ENCODE measurements at regions not wholly inside any gene's neighbourhood (a gene's known extent, or its start where the extent isn't known, plus 50 kb on each side); places are given as distances from the start of the nearest gene placed in this dataset.

DNA sequence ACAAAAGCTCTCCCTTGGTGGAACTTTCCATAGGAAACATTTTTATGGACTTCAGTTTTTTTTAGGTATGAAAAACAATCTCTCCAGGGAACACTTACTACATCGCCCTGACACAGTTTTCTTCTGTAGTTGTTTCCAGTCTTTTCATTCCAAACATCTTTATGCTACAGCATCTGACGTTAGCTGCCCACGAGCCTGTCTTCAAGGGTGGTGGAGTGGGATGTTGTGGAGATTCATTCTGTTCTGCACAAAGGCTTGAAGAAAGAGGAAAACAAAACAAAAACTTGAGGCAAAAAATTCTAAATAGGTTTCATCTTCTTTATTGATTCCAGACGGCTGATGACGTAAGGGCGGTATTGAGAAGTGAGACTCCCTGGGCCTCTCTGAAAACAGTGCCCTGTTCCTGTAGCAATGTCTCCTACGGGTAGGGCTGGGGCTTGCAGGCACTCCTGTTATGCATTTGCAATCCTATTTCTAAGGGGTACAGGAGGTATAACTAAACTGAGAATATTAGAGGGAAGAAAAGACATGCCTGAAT lies 375.0 kb downstream of the RNF144A start:
- Mint-ChIP-seq H3K4me1 (ENCODE audit: low read depth in 2 of 2) (no peaks in the 10 kb centered on the region), H3K27me3 (peaks cover 10 to 28% of the 10 kb centered on the region in 2 donors), H3K27ac (no peak overlapping the region), H3K36me3 (ENCODE audit: insufficient read depth) (no peaks in the 10 kb centered on the region), H3K9me3 (no peaks in the 10 kb centered on the region), H3K4me3 (no peak overlapping the region)
- no peak for DNase-seq
- no peak for ATAC-seq (replicated peaks)

DNA sequence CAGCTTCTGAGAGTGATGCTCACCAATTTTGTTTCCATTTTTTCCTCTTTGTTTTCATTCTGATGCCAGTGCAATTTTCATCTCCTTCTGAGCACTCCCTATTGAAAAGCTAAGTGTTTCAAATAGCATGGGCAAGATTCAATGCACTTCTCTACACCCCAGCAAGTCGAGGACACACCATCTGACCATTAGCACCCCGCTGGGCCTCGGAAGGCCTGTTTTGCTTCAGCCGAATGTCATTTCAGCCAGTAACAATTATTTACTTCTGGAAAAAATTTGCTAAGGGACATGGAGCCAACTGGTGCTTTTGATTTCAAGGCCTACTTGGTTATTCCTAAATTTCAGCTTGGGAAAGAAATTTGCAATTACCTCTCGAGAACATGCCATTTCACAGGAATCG lies 392.4 kb downstream of the RNF144A start:
- Mint-ChIP-seq H3K9me3 (no peaks in the 10 kb centered on the region), H3K4me3 (no peak overlapping the region), H3K27me3 (peaks cover 0 to 17% of the 10 kb centered on the region in 2 donors), H3K36me3 (ENCODE audit: insufficient read depth) (no peaks in the 10 kb centered on the region), H3K4me1 (ENCODE audit: low read depth in 2 of 2) (no peaks in the 10 kb centered on the region), H3K27ac (no peak overlapping the region)
- ATAC-seq (replicated peaks) (no peak), DNase-seq (no peak)

DNA sequence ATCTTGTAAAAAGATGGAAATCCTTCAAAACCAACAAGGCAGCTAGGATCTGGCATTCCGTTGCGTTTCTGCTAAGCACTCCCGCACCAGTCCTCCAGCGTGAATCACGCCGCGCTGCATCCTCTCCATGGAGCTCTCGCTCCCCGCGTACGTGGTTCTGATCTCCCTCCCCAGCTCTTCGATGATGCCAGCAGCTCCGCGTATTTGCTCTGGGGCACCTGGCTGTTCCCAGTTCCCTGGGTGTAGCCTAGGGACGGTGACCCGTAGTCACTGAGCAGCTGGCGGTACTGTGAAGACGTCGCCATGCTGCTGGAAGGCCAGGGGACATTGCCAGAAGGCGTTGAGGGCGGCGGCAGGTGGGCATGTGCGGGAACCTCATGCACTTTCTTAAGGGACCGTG lies 407.5 kb downstream of the RNF144A start:
- ATAC-seq (replicated peaks) = no peak

DNA sequence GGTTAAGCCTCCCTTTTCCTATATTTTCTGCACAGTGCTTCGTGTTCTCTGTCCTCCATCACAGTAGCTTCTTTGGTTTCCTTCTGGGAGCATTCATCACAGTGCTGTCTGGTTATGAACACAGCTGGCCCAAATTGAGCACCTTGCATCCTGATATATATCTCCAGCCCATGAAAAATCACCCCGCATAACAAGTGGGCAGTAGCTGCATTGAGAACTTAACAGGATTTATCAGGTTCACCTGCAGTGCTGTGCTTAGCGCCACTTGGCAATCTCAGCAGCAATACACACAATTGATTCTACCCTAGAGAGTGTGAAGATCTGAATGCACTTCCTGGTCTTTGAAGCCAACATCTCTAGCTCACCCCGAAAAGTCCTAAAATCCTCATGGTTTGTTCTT lies 408.0 kb downstream of the RNF144A start:
- no peaks in the 10 kb centered on the region for H3K4me1 Mint-ChIP-seq (ENCODE audit: low read depth in 2 of 2)
- H3K4me3 Mint-ChIP-seq = no peak overlapping the region
- no peak for ATAC-seq (replicated peaks)
- peaks cover 28 to 65% of the 10 kb centered on the region in 2 donors for H3K27me3 Mint-ChIP-seq
- H3K9me3 Mint-ChIP-seq = no peaks in the 10 kb centered on the region
- no peak for DNase-seq
- no peak overlapping the region for H3K27ac Mint-ChIP-seq
- no peaks in the 10 kb centered on the region for H3K36me3 Mint-ChIP-seq (ENCODE audit: insufficient read depth)

More for the DNA sequence above, 407.5 kb downstream of the RNF144A start:
- no peak for DNase-seq
- Mint-ChIP-seq H3K27ac (no peak overlapping the region), H3K4me3 (no peak overlapping the region), H3K27me3 (peaks cover 32 to 70% of the 10 kb centered on the region in 2 donors), H3K9me3 (no peaks in the 10 kb centered on the region), H3K4me1 (ENCODE audit: low read depth in 2 of 2) (no peaks in the 10 kb centered on the region), H3K36me3 (ENCODE audit: insufficient read depth) (no peaks in the 10 kb centered on the region)

DNA sequence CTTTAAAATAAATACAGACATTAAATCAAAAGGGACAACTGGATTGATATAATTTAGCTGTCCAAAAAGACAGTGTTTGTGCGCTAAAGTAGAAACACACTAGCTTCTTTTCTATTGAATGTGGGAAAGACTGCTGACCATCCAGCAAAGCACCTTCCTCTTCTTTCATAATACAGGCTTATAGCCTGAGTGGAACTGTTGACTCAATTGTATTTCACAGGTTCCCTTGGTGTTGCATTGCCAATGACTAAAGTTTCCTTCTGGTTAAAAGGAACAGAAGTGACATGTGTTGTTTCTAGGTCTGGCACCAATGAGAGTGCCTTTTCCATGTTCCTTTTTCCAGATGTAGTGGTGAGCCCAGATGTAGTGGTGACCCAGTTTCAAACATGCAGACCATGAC lies 412.3 kb downstream of the RNF144A start:
- H3K27me3 Mint-ChIP-seq = peaks cover 14 to 38% of the 10 kb centered on the region in 2 donors
- ATAC-seq (replicated peaks) = no peak
- H3K9me3 Mint-ChIP-seq = no peaks in the 10 kb centered on the region
- no peaks in the 10 kb centered on the region for H3K36me3 Mint-ChIP-seq (ENCODE audit: insufficient read depth)
- H3K4me3 Mint-ChIP-seq = no peak overlapping the region
- H3K27ac Mint-ChIP-seq = no peak overlapping the region
- no peaks in the 10 kb centered on the region for H3K4me1 Mint-ChIP-seq (ENCODE audit: low read depth in 2 of 2)
- DNase-seq = no peak

DNA sequence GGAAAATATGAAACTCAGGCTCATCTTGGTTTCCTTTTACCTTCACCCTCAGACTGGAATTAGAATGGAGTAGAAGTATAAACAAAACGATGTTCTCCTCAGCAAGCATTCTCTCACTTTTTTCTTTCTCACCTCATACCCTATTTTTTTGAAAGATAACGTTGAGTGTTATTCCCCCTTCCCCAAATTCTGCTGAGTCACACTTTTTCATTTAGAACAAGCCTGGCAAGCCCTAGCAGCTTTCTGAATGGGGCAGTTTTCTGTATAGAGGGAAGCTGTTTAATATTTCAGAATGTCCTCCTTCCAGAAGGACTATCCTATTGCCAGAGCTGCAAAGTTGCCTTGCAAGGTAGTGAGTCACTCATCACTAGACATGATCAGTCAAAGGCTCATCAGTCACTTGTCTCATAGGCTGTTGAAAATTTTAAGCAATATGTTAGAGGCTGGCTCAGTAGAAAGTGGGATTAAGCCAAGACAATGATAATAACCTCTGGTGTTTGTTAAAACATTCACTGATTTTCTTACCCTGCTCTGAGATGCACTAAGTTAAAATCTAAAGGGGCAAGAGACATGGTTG lies 416.1 kb downstream of the RNF144A start:
- Mint-ChIP-seq H3K4me1 (ENCODE audit: low read depth in 2 of 2) (no peaks in the 10 kb centered on the region), H3K27ac (no peak overlapping the region), H3K4me3 (no peak overlapping the region), H3K36me3 (ENCODE audit: insufficient read depth) (no peaks in the 10 kb centered on the region), H3K27me3 (peaks cover 20 to 26% of the 10 kb centered on the region in 2 donors), H3K9me3 (no peaks in the 10 kb centered on the region)
- no peak for ATAC-seq (replicated peaks)
- DNase-seq = no peak

DNA sequence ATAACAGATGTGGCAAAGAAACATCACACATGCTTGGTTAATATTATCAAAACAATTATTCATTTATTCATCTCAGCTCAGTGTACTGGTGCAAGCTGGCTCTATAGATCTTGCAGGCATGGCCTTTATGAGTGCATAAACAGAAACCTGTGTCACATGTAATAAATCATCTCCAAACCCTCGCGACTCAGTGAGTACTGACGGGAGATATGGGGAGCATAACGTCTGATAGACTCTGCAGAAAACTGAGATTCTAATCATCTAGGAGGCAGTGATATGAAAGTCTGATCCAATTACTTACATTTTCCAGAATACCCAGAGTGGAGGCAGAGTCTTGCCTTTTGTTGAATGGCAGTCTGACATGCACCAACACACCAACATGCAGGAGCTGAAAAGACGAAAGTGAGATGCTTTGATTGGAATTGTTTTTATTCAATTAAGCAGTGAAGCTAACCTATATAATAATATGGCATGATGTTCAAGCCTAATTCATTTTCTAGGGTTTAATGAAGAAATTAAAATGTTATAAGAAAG lies 416.8 kb downstream of the RNF144A start:
- no peaks in the 10 kb centered on the region for H3K36me3 Mint-ChIP-seq (ENCODE audit: insufficient read depth)
- DNase-seq (no peak), ATAC-seq (replicated peaks) (no peak)
- no peaks in the 10 kb centered on the region for H3K4me1 Mint-ChIP-seq (ENCODE audit: low read depth in 2 of 2)
- H3K4me3 Mint-ChIP-seq = no peak overlapping the region
- H3K27me3 Mint-ChIP-seq = peaks cover 19 to 26% of the 10 kb centered on the region in 2 donors
- H3K9me3 Mint-ChIP-seq = no peaks in the 10 kb centered on the region
- no peak overlapping the region for H3K27ac Mint-ChIP-seq

DNA sequence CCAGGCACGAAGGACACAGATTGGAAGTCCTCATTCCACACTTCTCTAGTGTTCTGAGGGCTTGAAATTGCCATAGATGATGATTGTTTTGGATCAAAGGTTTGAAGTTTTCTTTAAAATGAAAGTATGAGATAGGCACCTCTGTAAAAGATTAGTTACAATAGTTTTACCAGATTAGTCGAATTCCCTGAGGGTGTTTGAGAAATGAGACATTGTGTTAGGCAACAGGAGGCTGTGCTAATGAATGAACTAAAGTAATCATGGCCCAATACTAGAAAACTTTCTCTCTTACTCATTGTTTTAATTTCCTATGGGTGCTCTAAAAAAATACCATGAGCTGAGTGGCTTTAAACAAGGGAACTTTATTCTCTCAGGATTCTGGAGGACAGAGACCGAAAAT lies 421.7 kb downstream of the RNF144A start:
- Mint-ChIP-seq H3K4me3 (no peak overlapping the region), H3K36me3 (ENCODE audit: insufficient read depth) (no peaks in the 10 kb centered on the region), H3K9me3 (no peaks in the 10 kb centered on the region), H3K27me3 (peaks cover 19 to 23% of the 10 kb centered on the region in 2 donors), H3K27ac (no peak overlapping the region), H3K4me1 (ENCODE audit: low read depth in 2 of 2) (no peaks in the 10 kb centered on the region)
- no peak for ATAC-seq (replicated peaks)
- DNase-seq = no peak

DNA sequence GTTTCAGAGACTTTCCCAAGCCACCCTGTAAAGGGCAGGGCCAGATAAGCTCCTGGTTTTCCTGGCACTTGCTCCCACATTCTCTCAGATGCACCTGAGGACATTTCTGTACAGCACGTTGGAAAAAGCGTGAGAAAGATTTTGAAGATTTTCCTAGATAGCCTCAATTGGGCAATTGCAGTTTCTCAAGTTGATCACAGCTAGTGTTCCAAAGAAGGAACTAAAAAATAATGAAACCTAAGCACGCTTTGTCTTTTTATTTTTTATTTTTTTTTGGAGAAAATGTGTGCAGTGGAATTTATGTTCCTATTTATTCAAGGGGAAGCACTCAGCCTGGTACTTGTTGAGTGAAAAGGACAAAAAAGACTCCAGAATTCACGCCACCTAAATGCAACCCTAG lies 429.1 kb downstream of the RNF144A start:
- peaks cover 0 to 27% of the 10 kb centered on the region in 2 donors for H3K27me3 Mint-ChIP-seq
- no peaks in the 10 kb centered on the region for H3K9me3 Mint-ChIP-seq
- H3K36me3 Mint-ChIP-seq (ENCODE audit: insufficient read depth) = no peaks in the 10 kb centered on the region
- H3K4me1 Mint-ChIP-seq (ENCODE audit: low read depth in 2 of 2) = no peaks in the 10 kb centered on the region
- H3K27ac Mint-ChIP-seq = no peak overlapping the region
- ATAC-seq (replicated peaks) = no peak
- H3K4me3 Mint-ChIP-seq = no peak overlapping the region
- no peak for DNase-seq

DNA sequence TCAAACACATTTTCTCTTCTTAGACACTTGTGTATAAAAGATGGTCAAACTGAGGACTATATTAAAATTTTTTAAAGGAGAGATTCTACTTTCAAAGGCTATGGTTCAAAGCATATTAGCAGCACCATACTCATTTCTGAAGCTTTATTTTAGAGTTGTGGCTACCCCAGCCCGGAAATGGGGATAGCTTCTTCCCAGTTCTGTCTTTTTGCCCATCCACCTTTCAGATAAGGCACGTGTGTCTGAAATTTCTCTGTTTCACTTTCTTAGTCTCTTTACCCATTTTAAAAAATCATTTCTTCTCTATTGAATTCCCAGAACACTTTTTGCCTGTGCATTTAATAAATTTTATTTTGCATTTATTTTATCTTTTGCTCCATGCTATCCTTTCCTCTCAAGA lies 431.5 kb downstream of the RNF144A start:
- Mint-ChIP-seq H3K27ac (no peak overlapping the region), H3K4me3 (no peak overlapping the region), H3K27me3 (peaks cover 0 to 39% of the 10 kb centered on the region in 2 donors), H3K36me3 (ENCODE audit: insufficient read depth) (no peaks in the 10 kb centered on the region), H3K4me1 (ENCODE audit: low read depth in 2 of 2) (no peaks in the 10 kb centered on the region), H3K9me3 (no peaks in the 10 kb centered on the region)
- DNase-seq = no peak
- no peak for ATAC-seq (replicated peaks)

DNA sequence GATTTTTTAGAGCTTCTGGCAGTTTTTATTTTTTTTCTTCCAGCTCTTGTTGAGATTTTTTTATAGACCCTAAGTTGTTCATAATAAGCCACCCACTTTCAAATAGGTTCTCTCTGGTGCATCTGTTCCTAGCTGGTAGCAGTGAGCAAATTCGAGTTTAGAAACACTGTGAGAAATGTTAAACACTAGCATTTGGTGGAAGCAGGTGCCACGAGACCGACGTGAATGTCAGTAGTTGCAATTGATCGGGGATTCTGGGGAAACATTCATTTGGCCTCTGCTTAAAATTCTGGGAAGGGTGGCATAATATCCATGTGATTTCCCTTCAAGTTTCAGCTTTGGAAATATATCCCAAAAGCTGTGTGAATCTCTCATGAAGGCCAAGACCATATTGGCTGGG lies 435.0 kb downstream of the RNF144A start:
- no peak overlapping the region for H3K4me3 Mint-ChIP-seq
- DNase-seq (no peak), ATAC-seq (replicated peaks) (no peak)
- no peaks in the 10 kb centered on the region for H3K4me1 Mint-ChIP-seq (ENCODE audit: low read depth in 2 of 2)
- H3K9me3 Mint-ChIP-seq = no peaks in the 10 kb centered on the region
- no peaks in the 10 kb centered on the region for H3K36me3 Mint-ChIP-seq (ENCODE audit: insufficient read depth)
- no peak overlapping the region for H3K27ac Mint-ChIP-seq
- H3K27me3 Mint-ChIP-seq = peaks cover 0 to 54% of the 10 kb centered on the region in 2 donors

DNA sequence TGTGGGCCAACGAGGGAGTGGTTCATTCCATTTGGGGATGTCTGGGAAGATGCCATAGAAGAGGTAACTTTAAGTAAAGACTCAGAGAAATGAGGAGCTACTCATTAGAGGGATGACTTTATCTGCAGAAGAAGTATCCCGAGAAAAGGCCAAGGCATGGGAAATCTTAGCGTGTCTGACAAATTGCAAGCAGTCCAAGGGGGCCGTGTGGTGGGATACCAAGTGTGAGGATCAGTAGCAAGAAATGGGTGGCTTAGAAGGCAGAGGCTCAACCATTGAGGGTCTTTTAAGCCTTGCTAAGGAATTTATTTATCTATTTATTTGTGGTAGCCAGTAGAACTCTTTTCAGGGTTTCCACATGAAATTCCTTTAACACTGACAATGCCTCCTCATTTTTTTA lies 436.4 kb downstream of the RNF144A start:
- ATAC-seq (replicated peaks) = no peak

DNA sequence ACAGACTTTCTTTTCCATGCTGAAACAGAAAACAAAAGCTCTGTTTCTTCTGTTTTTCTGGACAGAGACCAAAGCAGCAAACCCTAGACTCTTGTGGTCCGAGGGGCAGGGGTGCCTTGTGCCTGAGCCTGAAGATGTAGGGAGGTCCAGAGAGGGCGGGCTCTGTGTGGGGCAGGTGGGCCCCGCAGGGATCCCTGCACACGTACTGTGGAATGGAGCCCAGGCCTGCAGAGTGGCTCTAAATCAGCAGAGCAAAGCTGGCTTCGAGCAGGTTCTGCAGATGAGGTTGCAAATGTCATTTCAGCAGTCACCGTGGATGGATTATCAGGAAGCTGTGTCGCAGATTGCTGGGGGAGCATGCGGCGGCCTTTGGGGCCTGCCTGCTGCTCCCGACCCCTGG lies 438.6 kb downstream of the RNF144A start:
- Mint-ChIP-seq H3K4me1 (ENCODE audit: low read depth in 2 of 2) (no peaks in the 10 kb centered on the region), H3K9me3 (no peaks in the 10 kb centered on the region), H3K4me3 (no peak overlapping the region), H3K27me3 (peaks cover 0 to 47% of the 10 kb centered on the region in 2 donors), H3K27ac (no peak overlapping the region), H3K36me3 (ENCODE audit: insufficient read depth) (no peaks in the 10 kb centered on the region)
- DNase-seq (no peak), ATAC-seq (replicated peaks) (no peak)

More for the DNA sequence above, 436.4 kb downstream of the RNF144A start:
- no peaks in the 10 kb centered on the region for H3K4me1 Mint-ChIP-seq (ENCODE audit: low read depth in 2 of 2)
- peaks cover 0 to 55% of the 10 kb centered on the region in 2 donors for H3K27me3 Mint-ChIP-seq
- H3K4me3 Mint-ChIP-seq = no peak overlapping the region
- no peak for DNase-seq
- no peaks in the 10 kb centered on the region for H3K36me3 Mint-ChIP-seq (ENCODE audit: insufficient read depth)
- no peak overlapping the region for H3K27ac Mint-ChIP-seq
- H3K9me3 Mint-ChIP-seq = no peaks in the 10 kb centered on the region

DNA sequence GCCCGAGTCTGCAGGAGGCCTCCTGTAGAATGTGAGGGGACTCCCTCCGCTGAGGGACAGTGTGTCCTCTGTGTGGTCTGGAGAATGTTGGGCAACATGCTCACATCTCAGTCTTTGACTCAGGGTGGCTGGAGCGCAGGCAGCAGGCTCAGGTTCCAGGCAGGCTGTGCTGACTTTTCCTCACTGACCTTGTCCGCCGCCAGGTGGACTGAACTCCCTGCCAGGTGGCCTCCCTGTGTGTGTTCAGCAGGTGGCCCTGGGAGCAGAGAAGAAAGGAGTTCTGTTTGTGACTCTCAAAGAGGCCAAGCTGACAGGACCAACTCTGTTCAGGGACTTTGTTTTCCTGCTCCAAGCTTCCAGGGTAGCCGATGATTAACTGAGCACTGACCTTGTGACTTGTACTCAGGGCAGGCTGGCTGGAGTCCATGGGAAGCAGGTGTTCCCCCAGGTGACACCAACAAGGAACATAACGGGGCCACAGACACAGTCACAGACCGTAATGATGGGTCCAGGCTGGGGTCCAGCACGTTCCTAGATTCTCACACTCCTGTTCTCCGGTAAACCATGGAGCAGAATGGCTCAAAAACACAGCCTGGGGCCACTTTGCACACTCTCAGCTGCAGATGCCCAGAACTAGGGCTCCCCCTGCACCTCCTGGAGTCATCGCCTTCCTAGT lies 439.8 kb downstream of the RNF144A start:
- Mint-ChIP-seq H3K9me3 (no peaks in the 10 kb centered on the region), H3K4me1 (ENCODE audit: low read depth in 2 of 2) (no peaks in the 10 kb centered on the region), H3K4me3 (no peak overlapping the region), H3K27ac (no peak overlapping the region), H3K27me3 (peaks cover 0 to 46% of the 10 kb centered on the region in 2 donors), H3K36me3 (ENCODE audit: insufficient read depth) (no peaks in the 10 kb centered on the region)
- ATAC-seq (replicated peaks) = no peak
- no peak for DNase-seq
